NCI-H1694 (cell line): ENCODE measurements at regions not wholly inside any gene's neighbourhood (a gene's known extent, or its start where the extent isn't known, plus 50 kb on each side); places are given as distances from the start of the nearest gene placed in this dataset.

ENCODE experiments used
- DNase-seq: peaks from one replicate; lab custom pipeline; 2025; lab: John Stamatoyannopoulos, UW

DNA sequence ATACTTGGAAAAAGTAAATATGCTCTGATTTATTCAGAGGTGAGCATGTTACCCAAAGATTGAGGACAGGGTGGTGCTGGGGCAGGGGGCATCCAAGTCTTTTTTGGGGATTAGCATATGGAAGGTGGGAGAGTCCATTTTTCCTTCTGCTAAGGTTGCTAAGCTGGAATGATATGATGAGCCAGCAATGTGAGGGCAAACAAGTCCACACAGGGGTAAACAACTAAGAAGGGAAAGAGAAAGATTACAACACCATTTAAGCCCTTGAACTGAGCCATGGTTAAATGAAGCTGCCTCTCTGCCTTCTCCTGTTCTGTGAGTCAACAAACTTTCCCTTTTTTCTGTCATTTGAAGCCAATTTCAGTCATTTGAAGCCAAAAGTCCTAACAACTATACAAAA lies 89.0 kb downstream of the RPL22L1 start:
- no peak for DNase-seq

- DNase-seq, result no peak
Measured at GRCh38 chr3:170780471-170780870, 89.5 kb downstream of the RPL22L1 start.

DNA sequence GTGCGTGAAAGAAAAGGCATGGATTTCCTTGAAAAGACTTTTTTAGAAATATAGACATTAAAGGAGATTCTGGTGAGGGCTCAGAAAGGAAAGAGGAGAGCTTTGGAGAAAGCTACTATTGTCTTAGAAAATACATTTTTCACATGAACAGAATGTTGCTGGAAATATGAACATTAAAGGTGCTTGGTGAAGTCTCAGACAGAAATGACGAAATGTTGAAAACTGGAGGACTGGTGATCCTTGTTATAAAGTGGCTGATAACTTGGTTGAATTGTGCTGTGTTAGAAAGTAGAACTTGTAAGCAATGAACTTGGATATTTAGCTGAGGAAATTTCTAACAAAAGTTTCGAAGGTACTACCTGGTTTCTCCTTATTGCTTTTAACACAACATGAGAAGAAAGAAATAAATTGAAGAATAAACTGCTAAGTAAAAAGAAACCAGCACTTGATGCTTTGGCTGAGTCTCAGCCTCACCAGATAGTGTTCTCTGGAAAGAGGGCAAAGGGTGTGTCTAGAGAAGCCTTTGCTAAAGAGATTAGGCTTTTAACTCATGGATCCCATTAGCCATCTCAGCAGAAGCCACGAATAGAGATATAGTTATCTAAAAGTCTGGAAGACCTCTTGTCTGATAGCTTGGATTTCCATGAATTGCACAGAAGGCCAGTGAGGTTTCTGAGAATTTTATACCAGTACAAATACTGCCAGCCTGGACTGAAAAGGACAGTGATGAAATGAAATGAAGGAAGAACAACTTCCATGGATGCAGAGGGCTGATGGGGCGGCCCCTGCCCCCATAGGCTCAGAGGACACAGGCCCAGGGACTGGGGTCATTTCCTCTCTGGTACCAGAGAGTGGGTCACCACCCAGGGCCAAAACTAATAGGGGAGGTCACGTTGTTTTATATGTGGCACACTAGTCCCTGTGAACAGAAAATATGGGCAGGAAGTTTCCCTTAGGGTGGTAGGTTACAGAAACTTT lies 91.5 kb downstream of the RPL22L1 start:
- no peak for DNase-seq

GRCh38 chr3:170777564-170777926 lies 92.5 kb downstream of the RPL22L1 start:
- no peak for DNase-seq

DNA sequence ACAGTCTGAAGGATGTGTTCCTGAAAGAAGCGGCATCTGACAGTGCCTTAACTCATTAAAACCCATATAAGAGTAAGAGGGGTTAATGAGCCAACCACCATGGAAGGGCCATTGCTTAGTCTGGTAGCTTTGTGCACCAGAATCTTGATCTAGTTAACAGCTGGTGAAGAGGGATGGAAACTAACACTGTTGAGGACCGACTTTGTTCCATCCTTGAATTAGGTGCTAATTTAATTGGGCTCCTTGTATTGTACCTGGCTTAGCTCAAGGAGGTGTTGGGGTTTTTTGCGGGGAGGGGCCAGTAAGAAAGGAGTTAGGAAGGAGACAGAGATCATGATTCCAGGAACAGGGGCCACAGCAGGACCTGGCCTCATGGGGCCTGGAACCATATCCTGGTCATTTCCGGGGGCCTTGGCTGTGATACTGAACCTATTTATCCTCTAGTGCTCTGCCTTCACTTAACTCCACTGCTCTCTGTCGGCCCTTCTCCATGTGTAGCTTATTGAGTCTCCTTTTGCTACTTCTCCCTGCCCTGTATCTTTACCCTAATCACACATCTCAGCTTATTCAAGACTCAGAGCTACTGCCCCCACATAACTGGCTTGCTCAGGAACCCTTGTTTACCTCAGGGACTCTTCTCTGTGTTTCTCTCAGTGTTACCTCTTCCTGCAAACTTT lies 93.0 kb downstream of the RPL22L1 start:
- DNase-seq, result no peak

DNA sequence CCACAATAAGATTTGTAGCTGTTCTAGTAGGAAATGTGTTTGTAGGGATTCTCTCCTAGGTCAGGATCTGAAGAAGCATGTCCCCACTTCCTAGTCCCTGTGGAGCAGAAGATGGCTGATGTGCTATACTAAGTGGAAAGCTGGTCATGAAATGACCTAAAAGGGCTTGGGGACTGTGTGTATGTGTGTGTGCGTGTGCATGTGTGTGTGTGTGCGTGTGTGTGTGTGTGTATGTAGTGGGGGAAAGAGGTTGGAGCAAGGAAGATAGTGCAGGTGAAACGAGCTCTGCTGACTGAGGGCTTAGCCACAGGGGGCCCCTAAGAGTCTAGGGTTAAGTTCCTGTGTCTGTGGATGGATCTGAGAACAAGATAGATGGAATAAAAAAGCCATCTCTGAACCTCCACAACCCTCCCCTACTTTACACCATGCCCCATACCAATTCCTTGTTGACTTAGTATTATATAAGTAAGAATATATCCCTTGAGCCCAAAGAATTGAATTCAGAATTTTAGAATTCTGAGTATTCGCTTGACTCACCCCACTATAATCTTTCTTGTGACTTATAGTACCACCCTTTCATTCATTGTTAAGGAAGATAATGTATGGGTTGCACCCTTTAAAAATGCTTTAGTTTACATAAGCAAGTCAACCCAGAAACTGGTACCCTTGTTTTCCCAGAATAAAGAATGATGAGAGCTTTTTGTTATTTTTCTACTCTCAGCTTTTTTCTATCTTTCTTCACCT lies 96.1 kb downstream of the RPL22L1 start:
- DNase-seq, result no peak

DNA sequence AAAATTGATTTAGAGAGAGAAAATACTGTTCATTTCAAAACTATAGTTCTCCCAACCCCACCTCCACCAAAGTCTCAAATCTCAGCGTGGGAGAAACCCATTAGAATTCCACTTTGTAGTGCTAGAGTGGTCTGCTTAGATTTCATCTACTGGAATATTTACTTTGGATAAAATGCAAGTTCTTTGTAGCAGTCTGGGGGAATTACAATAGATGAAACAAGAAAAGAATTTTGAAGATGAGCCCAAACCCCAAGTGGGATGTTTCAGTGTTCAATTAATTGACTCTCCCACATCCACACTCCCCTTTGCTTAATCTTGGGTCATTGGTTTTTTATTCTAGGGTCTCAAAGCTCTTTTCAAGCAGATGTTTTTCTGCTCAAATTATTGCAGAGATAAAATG lies 97.8 kb downstream of the RPL22L1 start:
- no peak for DNase-seq

GRCh38 chr3:170768334-170768801 lies 101.6 kb downstream of the RPL22L1 start:
- DNase-seq, result no peak

GRCh38 chr3:170767576-170767941 lies 102.4 kb downstream of the RPL22L1 start:
- DNase-seq, result no peak

- no peak for DNase-seq
Measured at GRCh38 chr3:170766823-170767575, 103.0 kb downstream of the RPL22L1 start.

DNA sequence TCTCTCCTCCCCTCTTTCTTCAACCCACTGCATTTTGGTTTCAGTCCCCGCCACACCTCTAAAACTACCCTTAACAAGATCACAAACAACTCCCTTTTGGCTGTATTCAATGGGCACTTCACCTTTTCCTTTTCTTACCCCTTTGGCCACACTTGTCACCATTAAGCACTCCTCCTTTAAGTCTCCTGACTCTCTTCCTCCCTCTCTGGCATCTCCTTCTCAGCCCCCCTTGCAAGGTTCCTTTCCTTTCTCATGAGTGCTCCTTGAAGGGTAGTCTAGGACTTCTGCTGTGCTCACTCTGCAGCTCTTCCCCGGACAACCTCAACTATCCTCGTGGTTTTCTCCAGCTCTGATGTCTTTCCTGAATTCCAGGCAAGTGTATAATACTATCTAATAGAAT lies 103.7 kb downstream of the RPL22L1 start:
- no peak for DNase-seq

DNA sequence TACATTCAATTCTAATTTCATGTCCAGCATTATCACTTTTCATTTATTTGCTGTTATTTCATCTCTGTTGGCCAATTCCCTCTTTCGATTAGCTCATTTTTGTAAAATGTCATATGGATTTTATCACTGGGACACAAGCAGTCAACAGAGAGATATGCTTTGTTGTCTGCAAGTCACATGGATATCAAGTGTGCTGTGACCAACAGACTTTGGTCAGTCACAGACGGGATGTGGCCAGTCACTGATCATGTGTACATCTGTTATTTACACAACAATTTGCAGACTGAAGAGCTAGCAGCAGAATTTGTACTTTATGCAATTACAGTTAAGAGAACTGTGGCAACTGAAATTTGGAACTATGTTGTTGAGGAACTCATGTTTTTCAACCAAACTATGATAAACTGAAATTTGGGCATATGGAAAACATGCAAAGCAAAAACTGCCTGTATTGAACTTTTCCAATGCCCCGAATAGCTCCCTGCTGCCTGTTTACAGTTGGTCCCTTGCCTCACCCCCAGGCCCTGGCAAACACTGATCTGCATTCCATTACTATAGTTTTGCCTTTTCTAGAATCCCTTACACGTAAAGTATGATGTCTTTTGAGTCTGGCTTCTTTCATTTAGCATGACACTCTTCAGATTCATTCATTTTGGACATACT lies 104.4 kb downstream of the RPL22L1 start:
- no peak for DNase-seq

DNA sequence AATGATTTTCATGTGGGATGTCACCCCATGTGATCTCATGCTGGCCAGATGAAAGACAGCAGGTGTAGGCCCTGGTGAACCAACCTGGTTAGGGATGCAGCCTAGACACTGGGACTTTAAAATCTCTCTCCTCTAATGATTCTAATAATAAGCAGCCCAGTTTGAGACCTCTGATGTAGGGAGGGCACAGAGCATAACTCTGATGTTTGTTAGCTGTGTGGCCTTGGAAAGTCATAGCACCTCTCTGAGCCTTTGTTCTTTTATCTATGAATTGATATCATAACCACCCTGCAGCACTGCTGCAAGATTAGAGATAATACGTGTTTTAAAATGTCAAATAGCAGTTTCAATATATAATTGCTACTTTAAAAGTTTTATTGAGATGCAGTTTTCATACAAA lies 106.0 kb downstream of the RPL22L1 start:
- no peak for DNase-seq

- DNase-seq, result no peak
Measured at GRCh38 chr3:170762064-170762463, 107.9 kb downstream of the RPL22L1 start.

DNA sequence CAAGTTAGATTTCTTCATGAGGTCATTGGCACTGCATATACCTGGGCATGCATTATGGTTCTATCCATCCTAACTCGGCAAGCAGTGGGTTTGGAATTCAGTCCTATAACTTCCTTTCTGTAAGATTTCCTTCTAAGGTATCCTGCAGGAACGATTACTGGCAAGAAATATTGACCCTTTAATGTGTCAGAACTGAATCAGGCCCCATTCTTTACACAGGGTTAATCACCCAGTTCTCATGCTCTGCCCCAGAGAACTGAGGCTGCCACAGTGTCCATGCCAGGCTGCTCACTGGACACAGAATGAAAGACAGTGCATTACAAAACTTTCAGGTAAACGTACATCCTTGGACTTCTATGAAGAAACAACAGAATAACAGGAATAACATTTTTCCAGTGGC lies 108.9 kb downstream of the RPL22L1 start:
- DNase-seq, result no peak

GRCh38 chr3:170760174-170760526 lies 109.8 kb downstream of the RPL22L1 start:
- no peak for DNase-seq

DNA sequence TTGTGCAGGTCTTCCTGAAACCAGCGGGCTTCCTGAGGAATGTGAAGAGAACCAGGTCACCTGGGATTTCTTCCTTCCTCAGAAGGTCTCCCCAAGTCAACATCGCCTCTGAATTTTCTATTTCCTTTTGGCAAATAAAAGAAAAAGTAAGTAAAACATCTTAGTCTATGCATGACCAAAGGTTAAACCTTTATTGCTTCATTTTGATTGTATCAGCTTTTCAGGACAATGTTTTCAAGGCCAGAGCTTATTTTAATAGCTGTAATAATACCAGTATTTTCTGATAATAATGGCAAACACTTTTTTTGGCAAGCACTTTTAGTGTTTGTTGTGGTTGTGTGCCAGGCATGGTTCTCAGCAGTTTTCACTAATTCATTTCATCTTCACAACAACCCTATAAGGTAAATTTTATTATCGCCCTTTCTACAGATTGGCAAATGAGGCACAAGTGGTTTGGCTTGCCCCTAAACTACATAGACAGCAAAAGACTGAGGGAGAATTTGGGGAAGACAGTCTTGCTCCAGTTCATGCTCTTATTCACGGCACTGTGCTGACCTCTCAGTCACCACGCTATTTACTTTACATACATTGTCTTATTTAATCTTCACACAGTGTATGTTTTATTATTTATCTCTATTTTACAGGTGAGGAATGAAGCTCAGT lies 110.4 kb downstream of the RPL22L1 start:
- DNase-seq, result no peak

DNA sequence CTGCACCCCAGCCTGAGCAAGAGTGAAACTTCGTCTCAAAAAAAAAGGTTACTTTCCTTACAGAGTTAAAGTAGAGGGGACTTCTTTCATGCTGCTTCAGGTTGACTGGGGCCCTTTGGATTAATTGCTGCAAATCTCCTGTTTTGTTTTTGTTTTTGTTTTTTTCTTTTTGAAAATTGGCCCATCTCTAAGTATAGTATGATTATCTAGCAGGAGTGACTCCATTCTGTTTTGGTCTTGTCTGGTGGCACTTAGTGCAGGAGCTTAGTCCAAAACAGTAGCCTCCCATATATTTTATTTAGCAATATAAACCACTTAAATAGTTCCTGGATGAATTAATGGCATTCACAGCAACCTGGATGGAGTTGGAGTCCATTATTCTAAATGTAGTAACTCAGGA lies 113.0 kb downstream of the RPL22L1 start:
- no peak for DNase-seq

DNA sequence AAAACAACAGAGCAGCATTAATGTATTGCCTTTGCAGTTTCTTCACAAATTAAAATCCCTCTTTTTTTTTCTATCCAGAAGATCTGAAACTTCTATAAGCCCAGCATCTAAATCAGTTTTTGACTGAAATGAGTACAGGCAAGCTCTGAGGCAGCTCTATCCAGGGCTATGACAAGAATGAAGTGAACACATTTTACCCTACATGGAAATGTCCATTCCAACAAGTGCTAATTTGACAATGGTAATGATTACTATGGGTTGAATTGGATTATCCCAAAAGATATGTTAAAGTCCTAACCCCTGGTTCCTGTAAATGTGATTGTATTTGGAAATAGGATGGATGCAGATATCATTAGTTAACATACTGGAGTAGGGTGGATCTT lies 115.7 kb downstream of the RPL22L1 start:
- DNase-seq, result no peak

- no peak for DNase-seq
Measured at GRCh38 chr3:170753421-170754310, 116.3 kb downstream of the RPL22L1 start.
